Peyer's patch (tissue), 4 donors: ENCODE measurements at regions not wholly inside any gene's neighbourhood (a gene's known extent, or its start where the extent isn't known, plus 50 kb on each side); places are given as distances from the start of the nearest gene placed in this dataset.

ENCODE experiments used
- CTCF ChIP-seq, 6 experiments: fragments of 450-650 bp in 4 of 6; fragments of 200-600 bp in 2 of 6; sonication (generic) in 1 of 6; IDR thresholded peaks; one replicate each; pipeline ENCODE4 v1.5.1; 2017 to 2019; ENCODE audit warnings: antibody characterized with exemption in 6 of 6, mild to moderate bottlenecking in 3 of 6, moderate library complexity in 1 of 6
- POLR2A ChIP-seq, 2 donors: fragments of 450-650 bp; IDR thresholded peaks; one replicate each; pipeline ENCODE4 v1.5.1; 2017; ENCODE audit warnings: antibody characterized with exemption in 2 of 2, mild to moderate bottlenecking in 2 of 2, moderate library complexity in 2 of 2

GRCh38 chr13:65553096-65553727 lies 1676.9 kb downstream of the PCDH9 start:
- TF ChIP-seq CTCF (IDR thresholded peaks at IDR 0.05): no peak
- TF ChIP-seq POLR2A (IDR thresholded peaks at IDR 0.05): no peak
